GM21786 (cell line): ENCODE measurements at regions not wholly inside any gene's neighbourhood (a gene's known extent, or its start where the extent isn't known, plus 50 kb on each side); places are given as distances from the start of the nearest gene placed in this dataset.
A peak's percentile ranks its signal among the peaks of the same experiment; 100 is the strongest.

Experiments
- ATAC-seq: cut with Tn5 transposase; IDR thresholded peaks from one replicate; pipeline ENCODE4 v1.9.1; 2021; ENCODE audit not compliant: unreplicated experiment

GRCh38 chr2:30310371-30310770 is 79.0 kb downstream of the LBH start:
- no peak for ATAC-seq

GRCh38 chr2:30310955-30311354 is 79.6 kb downstream of the LBH start:
- peak; percentile 78 for ATAC-seq

GRCh38 chr2:30311711-30312110 is 80.4 kb downstream of the LBH start:
- no peak for ATAC-seq

GRCh38 chr2:30312916-30313315 is 81.6 kb downstream of the LBH start:
- ATAC-seq, result no peak

GRCh38 chr2:30314981-30315380 is 83.6 kb downstream of the LBH start:
- ATAC-seq, result no peak

GRCh38 chr2:30315391-30316063 is 84.2 kb downstream of the LBH start:
- no peak for ATAC-seq

GRCh38 chr2:30316408-30316807 is 85.1 kb downstream of the LBH start:
- no peak for ATAC-seq

GRCh38 chr2:30318987-30319782 is 87.9 kb downstream of the LBH start:
- ATAC-seq, result no peak

- ATAC-seq, result no peak
Observed at GRCh38 chr2:30321466-30321865, 90.1 kb downstream of the LBH start.

GRCh38 chr2:30323499-30323898 is 92.2 kb downstream of the LBH start:
- ATAC-seq, result no peak

- ATAC-seq, result no peak
Observed at GRCh38 chr2:30324245-30324908, 93.0 kb downstream of the LBH start.

GRCh38 chr2:30325600-30326328 is 94.4 kb downstream of the LBH start:
- peak; percentile 59 for ATAC-seq

GRCh38 chr2:30326497-30326896 is 95.2 kb downstream of the LBH start:
- ATAC-seq, result no peak

- no peak for ATAC-seq
Observed at GRCh38 chr2:30331038-30331437, 99.7 kb downstream of the LBH start.

GRCh38 chr2:30331869-30332268 is 100.5 kb downstream of the LBH start:
- ATAC-seq, result no peak

GRCh38 chr2:30332791-30333453 is 101.6 kb downstream of the LBH start:
- ATAC-seq, result no peak

- no peak for ATAC-seq
Observed at GRCh38 chr2:30334762-30335363, 103.5 kb downstream of the LBH start.

- no peak for ATAC-seq
Observed at GRCh38 chr2:30336084-30336483, 104.8 kb downstream of the LBH start.

- peak; percentile 88 for ATAC-seq
Observed at GRCh38 chr2:30336978-30337841, 105.9 kb downstream of the LBH start.
